ENCODE measurements at regions not wholly inside any gene's neighbourhood (a gene's known extent, or its start where the extent isn't known, plus 50 kb on each side); places are given as distances from the start of the nearest gene placed in this dataset.

- TF ChIP-seq, protein P1, sequence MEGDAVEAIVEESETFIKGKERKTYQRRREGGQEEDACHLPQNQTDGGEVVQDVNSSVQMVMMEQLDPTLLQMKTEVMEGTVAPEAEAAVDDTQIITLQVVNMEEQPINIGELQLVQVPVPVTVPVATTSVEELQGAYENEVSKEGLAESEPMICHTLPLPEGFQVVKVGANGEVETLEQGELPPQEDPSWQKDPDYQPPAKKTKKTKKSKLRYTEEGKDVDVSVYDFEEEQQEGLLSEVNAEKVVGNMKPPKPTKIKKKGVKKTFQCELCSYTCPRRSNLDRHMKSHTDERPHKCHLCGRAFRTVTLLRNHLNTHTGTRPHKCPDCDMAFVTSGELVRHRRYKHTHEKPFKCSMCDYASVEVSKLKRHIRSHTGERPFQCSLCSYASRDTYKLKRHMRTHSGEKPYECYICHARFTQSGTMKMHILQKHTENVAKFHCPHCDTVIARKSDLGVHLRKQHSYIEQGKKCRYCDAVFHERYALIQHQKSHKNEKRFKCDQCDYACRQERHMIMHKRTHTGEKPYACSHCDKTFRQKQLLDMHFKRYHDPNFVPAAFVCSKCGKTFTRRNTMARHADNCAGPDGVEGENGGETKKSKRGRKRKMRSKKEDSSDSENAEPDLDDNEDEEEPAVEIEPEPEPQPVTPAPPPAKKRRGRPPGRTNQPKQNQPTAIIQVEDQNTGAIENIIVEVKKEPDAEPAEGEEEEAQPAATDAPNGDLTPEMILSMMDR (IDR thresholded peaks at IDR 0.05) = no peak
- Histone ChIP-seq H3K9me3 (no peaks in the 10 kb centered on the region), H3K4me1 (peaks cover 4% of the 10 kb centered on the region), H3K27me3 (no peaks in the 10 kb centered on the region), H3K36me3 (no peaks in the 10 kb centered on the region), H3K27ac (no peak overlapping the region), H3K4me3 (no peak overlapping the region)
- DNase-seq = no peak
- peak; percentile 54 for ATAC-seq
- intact Hi-C loops (cut with DNase I) = no loop called here
These were observed 278.4 kb upstream of the PDGFD start for GRCh38 chr11:104442321-104442720.

GRCh38 chr11:104435494-104435893, 271.5 kb upstream of the PDGFD start:
- Histone ChIP-seq H3K4me1 (no peaks in the 10 kb centered on the region), H3K27ac (no peak overlapping the region), H3K27me3 (no peaks in the 10 kb centered on the region), H3K4me3 (no peak overlapping the region), H3K36me3 (no peaks in the 10 kb centered on the region), H3K9me3 (no peaks in the 10 kb centered on the region)
- TF ChIP-seq, protein P1 (IDR thresholded peaks at IDR 0.05) = no peak
- ATAC-seq (no peak), DNase-seq (no peak)
- intact Hi-C loops (cut with DNase I) = no loop called here

- no peaks in the 10 kb centered on the region for H3K27me3 ChIP-seq
- DNase-seq (no peak), ATAC-seq (no peak)
- TF ChIP-seq, protein P1 (IDR thresholded peaks at IDR 0.05) = no peak
- H3K27ac ChIP-seq = no peak overlapping the region
- no peak overlapping the region for H3K4me3 ChIP-seq
- H3K9me3 ChIP-seq = no peaks in the 10 kb centered on the region
- no peaks in the 10 kb centered on the region for H3K4me1 ChIP-seq
- intact Hi-C loops (cut with DNase I) = no loop called here
- no peaks in the 10 kb centered on the region for H3K36me3 ChIP-seq
These were observed 269.8 kb upstream of the PDGFD start for GRCh38 chr11:104433751-104434150.

DNA sequence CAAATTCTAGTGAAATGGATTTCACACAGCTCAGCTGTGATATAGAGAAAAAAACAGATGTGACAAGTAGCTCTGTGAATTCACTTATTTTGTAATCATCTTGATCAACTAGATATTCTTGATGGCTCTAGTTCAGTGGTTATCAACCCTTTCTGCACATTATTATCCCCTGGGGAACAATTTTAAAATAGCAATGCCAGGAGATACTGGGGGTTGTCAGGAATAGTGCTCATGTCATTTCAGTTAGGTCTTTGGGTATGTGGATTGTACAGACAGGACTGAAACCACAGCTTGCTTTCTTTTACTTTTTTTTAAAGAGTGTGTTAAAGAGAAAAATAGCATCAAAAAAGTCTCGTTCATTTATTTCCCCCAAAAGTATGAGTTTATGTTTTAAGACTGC, 269.0 kb upstream of the PDGFD start:
- Histone ChIP-seq H3K4me3 (no peak overlapping the region), H3K9me3 (no peaks in the 10 kb centered on the region), H3K4me1 (no peaks in the 10 kb centered on the region), H3K36me3 (no peaks in the 10 kb centered on the region), H3K27me3 (no peaks in the 10 kb centered on the region), H3K27ac (no peak overlapping the region)
- DNase-seq (no peak), ATAC-seq (no peak)
- TF ChIP-seq, protein P1 (IDR thresholded peaks at IDR 0.05) = no peak
- intact Hi-C loops (cut with DNase I) = no loop called here

GRCh38 chr11:104432526-104432925, 268.6 kb upstream of the PDGFD start:
- H3K36me3 ChIP-seq = no peaks in the 10 kb centered on the region
- no peak for ATAC-seq

More at GRCh38 chr11:104432526-104432925, 268.6 kb upstream of the PDGFD start:
- Histone ChIP-seq H3K27ac (no peak overlapping the region), H3K4me1 (no peaks in the 10 kb centered on the region), H3K4me3 (no peak overlapping the region), H3K9me3 (no peaks in the 10 kb centered on the region), H3K27me3 (no peaks in the 10 kb centered on the region)
- no peak for DNase-seq
- TF ChIP-seq, protein P1 (IDR thresholded peaks at IDR 0.05) = no peak
- intact Hi-C loops (cut with DNase I) = no loop called here
